GM12892 (cell line): ENCODE measurements at regions not wholly inside any gene's neighbourhood (a gene's known extent, or its start where the extent isn't known, plus 50 kb on each side); places are given as distances from the start of the nearest gene placed in this dataset.

Source experiments
- POLR2A ChIP-seq: IDR thresholded peaks from 2 replicates; pipeline ENCODE4 v1.6.1; 2011; ENCODE audit warnings: low read depth, low read length, control low read depth
- POLR2AphosphoS5 ChIP-seq: IDR thresholded peaks from 2 replicates; pipeline ENCODE4 v1.6.1; 2011; ENCODE audit warnings: low read depth, low read length, control low read depth
- TAF1 ChIP-seq: IDR thresholded peaks from 2 replicates; pipeline ENCODE4 v1.6.1; 2011; ENCODE audit warnings: low read depth, mild to moderate bottlenecking, control low read depth, low read length, borderline replicate concordance

DNA sequence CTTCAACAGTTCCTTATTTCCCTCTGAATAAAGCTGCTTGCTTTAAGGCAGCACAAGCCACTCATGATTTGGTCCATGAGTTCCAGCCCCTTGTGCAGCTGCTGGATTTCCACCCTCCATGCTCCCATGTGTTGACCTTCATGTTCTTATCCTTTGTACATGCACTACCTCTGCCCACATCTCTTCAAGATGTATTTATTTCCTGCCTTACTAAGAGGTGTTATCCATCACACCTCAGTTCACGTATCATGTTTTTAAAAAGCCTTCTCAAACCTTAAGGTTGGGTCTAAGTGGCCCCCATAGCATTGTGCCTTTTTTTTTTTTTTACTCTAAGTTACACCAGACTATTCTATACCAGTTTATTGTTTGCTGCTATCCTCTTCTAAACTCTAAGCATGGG lies 107.7 kb downstream of the SIPA1L2 start:
- TF ChIP-seq POLR2A (no peak), TAF1 (no peak), POLR2AphosphoS5 (no peak)
